ENCODE measurements at regions not wholly inside any gene's neighbourhood (a gene's known extent, or its start where the extent isn't known, plus 50 kb on each side); places are given as distances from the start of the nearest gene placed in this dataset.
A peak's percentile ranks its signal among the peaks of the same experiment; 100 is the strongest.

- TF ChIP-seq POLR2A (IDR thresholded peaks at IDR 0.05; ENCODE audit: low read length) (no peak), GATA1 (IDR thresholded peaks at IDR 0.05; ENCODE audit: low read depth, low read length) (no peak)
- DNase-seq = no peak
Measured at GRCh38 chr1:67898033-67898726, 64.9 kb upstream of the GNG12 start.

- DNase-seq = peak in 1 of 2 experiments; percentile 7
- TF ChIP-seq POLR2A (IDR thresholded peaks at IDR 0.05; ENCODE audit: low read length) (no peak), GATA1 (IDR thresholded peaks at IDR 0.05; ENCODE audit: low read depth, low read length) (no peak)
Measured at GRCh38 chr1:67897270-67897949, 64.1 kb upstream of the GNG12 start.

GRCh38 chr1:67896826-67897225, 63.6 kb upstream of the GNG12 start:
- no peak for DNase-seq

GRCh38 chr1:67894981-67895735, 61.9 kb upstream of the GNG12 start:
- no peak for DNase-seq
- TF ChIP-seq GATA1 (IDR thresholded peaks at IDR 0.05; ENCODE audit: low read depth, low read length) (no peak), POLR2A (IDR thresholded peaks at IDR 0.05; ENCODE audit: low read length) (no peak)

More at GRCh38 chr1:67896826-67897225, 63.6 kb upstream of the GNG12 start:
- TF ChIP-seq POLR2A (IDR thresholded peaks at IDR 0.05; ENCODE audit: low read length) (no peak), GATA1 (IDR thresholded peaks at IDR 0.05; ENCODE audit: low read depth, low read length) (no peak)

- DNase-seq = no peak
- no peak for TF ChIP-seq GATA1 (IDR thresholded peaks at IDR 0.05; ENCODE audit: low read depth, low read length)
- no peak for TF ChIP-seq POLR2A (IDR thresholded peaks at IDR 0.05; ENCODE audit: low read length)
Measured at GRCh38 chr1:67893126-67893495, 59.8 kb upstream of the GNG12 start.

GRCh38 chr1:67892476-67893125, 59.3 kb upstream of the GNG12 start:
- DNase-seq = no peak
- TF ChIP-seq POLR2A (IDR thresholded peaks at IDR 0.05; ENCODE audit: low read length) (no peak), GATA1 (IDR thresholded peaks at IDR 0.05; ENCODE audit: low read depth, low read length) (no peak)

GRCh38 chr1:67890857-67891256, 57.6 kb upstream of the GNG12 start:
- TF ChIP-seq GATA1 (IDR thresholded peaks at IDR 0.05; ENCODE audit: low read depth, low read length) (no peak), POLR2A (IDR thresholded peaks at IDR 0.05; ENCODE audit: low read length) (no peak)
- DNase-seq = no peak

- TF ChIP-seq GATA1 (IDR thresholded peaks at IDR 0.05; ENCODE audit: low read depth, low read length) = no peak
- no peak for TF ChIP-seq POLR2A (IDR thresholded peaks at IDR 0.05; ENCODE audit: low read length)
- DNase-seq = no peak
Measured at GRCh38 chr1:67889953-67890567, 56.8 kb upstream of the GNG12 start.

GRCh38 chr1:67889466-67889865, 56.2 kb upstream of the GNG12 start:
- no peak for DNase-seq

GRCh38 chr1:67888216-67889106, 55.2 kb upstream of the GNG12 start:
- no peak for TF ChIP-seq GATA1 (IDR thresholded peaks at IDR 0.05; ENCODE audit: low read depth, low read length)
- TF ChIP-seq POLR2A (IDR thresholded peaks at IDR 0.05; ENCODE audit: low read length) = no peak
- no peak for DNase-seq

More at GRCh38 chr1:67889466-67889865, 56.2 kb upstream of the GNG12 start:
- no peak for TF ChIP-seq POLR2A (IDR thresholded peaks at IDR 0.05; ENCODE audit: low read length)
- TF ChIP-seq GATA1 (IDR thresholded peaks at IDR 0.05; ENCODE audit: low read depth, low read length) = no peak

- no peak for TF ChIP-seq GATA1 (IDR thresholded peaks at IDR 0.05; ENCODE audit: low read depth, low read length)
- TF ChIP-seq POLR2A (IDR thresholded peaks at IDR 0.05; ENCODE audit: low read length) = no peak
- no peak for DNase-seq
Measured at GRCh38 chr1:67887146-67887545, 53.9 kb upstream of the GNG12 start.

GRCh38 chr1:67886076-67886475, 52.8 kb upstream of the GNG12 start:
- TF ChIP-seq POLR2A (IDR thresholded peaks at IDR 0.05; ENCODE audit: low read length) = no peak
- TF ChIP-seq GATA1 (IDR thresholded peaks at IDR 0.05; ENCODE audit: low read depth, low read length) = no peak
- no peak for DNase-seq

- TF ChIP-seq GATA1 (IDR thresholded peaks at IDR 0.05; ENCODE audit: low read depth, low read length) (no peak), POLR2A (IDR thresholded peaks at IDR 0.05; ENCODE audit: low read length) (no peak)
- no peak for DNase-seq
Measured at GRCh38 chr1:67883069-67883468, 49.8 kb upstream of the GNG12 start.

Measured in erythroblast (primary cell).